ENCODE measurements at regions not wholly inside any gene's neighbourhood (a gene's known extent, or its start where the extent isn't known, plus 50 kb on each side); places are given as distances from the start of the nearest gene placed in this dataset.

- TF ChIP-seq CTCF (conservative IDR thresholded peaks at IDR 0.05; ENCODE audit: low read depth, low read length), result no peak
- no peak for TF ChIP-seq RAD21 (IDR thresholded peaks at IDR 0.05; ENCODE audit: low read length)
- no peak for TF ChIP-seq CEBPB (IDR thresholded peaks at IDR 0.05; ENCODE audit: low read depth, low read length)
- no peak for TF ChIP-seq RCOR1 (IDR thresholded peaks at IDR 0.05; ENCODE audit: insufficient replicate concordance, low read length)
- no peak for TF ChIP-seq POLR2A (IDR thresholded peaks at IDR 0.05; ENCODE audit: low read depth, low read length)
- TF ChIP-seq SMC3 (IDR thresholded peaks at IDR 0.05; ENCODE audit: low read depth, low read length), result no peak
- TF ChIP-seq USF2 (IDR thresholded peaks at IDR 0.05; ENCODE audit: low read depth, low read length), result no peak
- TF ChIP-seq NFE2L2 (IDR thresholded peaks at IDR 0.05; ENCODE audit: low read depth, low read length), result no peak
- no peak for TF ChIP-seq BHLHE40 (IDR thresholded peaks at IDR 0.05; ENCODE audit: low read depth, low read length)
- no peak for TF ChIP-seq MAZ (IDR thresholded peaks at IDR 0.05; ENCODE audit: borderline replicate concordance, low read depth, low read length)
- TF ChIP-seq MXI1 (IDR thresholded peaks at IDR 0.05; ENCODE audit: borderline replicate concordance, low read depth, low read length), result no peak
Observed at GRCh38 chr5:97840643-97841042, 657.6 kb upstream of the RIOK2 start.
